ENCODE measurements at regions not wholly inside any gene's neighbourhood (a gene's known extent, or its start where the extent isn't known, plus 50 kb on each side); places are given as distances from the start of the nearest gene placed in this dataset.

- no peak for DNase-seq (ENCODE audit: low spot score)
Observed at GRCh38 chr1:209376774-209377173, 206.7 kb upstream of the CAMK1G start.

GRCh38 chr1:209377995-209378394 lies 205.5 kb upstream of the CAMK1G start:
- DNase-seq (ENCODE audit: low spot score), result no peak

GRCh38 chr1:209379280-209379679 lies 204.2 kb upstream of the CAMK1G start:
- DNase-seq (ENCODE audit: low spot score), result no peak

- DNase-seq (ENCODE audit: low spot score), result no peak
Observed at GRCh38 chr1:209380420-209380819, 203.1 kb upstream of the CAMK1G start.

GRCh38 chr1:209382231-209383100 lies 201.0 kb upstream of the CAMK1G start:
- no peak for DNase-seq (ENCODE audit: low spot score)

GRCh38 chr1:209383422-209383821 lies 200.1 kb upstream of the CAMK1G start:
- DNase-seq (ENCODE audit: low spot score), result no peak

GRCh38 chr1:209383907-209384709 lies 199.4 kb upstream of the CAMK1G start:
- no peak for DNase-seq (ENCODE audit: low spot score)

- no peak for DNase-seq (ENCODE audit: low spot score)
Observed at GRCh38 chr1:209384710-209385550, 198.6 kb upstream of the CAMK1G start.

- DNase-seq (ENCODE audit: low spot score), result no peak
Observed at GRCh38 chr1:209386156-209386555, 197.4 kb upstream of the CAMK1G start.

- DNase-seq (ENCODE audit: low spot score), result no peak
Observed at GRCh38 chr1:209387271-209387968, 196.1 kb upstream of the CAMK1G start.

- DNase-seq (ENCODE audit: low spot score), result no peak
Observed at GRCh38 chr1:209387969-209388329, 195.6 kb upstream of the CAMK1G start.

GRCh38 chr1:209388358-209388757 lies 195.2 kb upstream of the CAMK1G start:
- DNase-seq (ENCODE audit: low spot score), result no peak

GRCh38 chr1:209389258-209389657 lies 194.3 kb upstream of the CAMK1G start:
- DNase-seq (ENCODE audit: low spot score), result no peak

GRCh38 chr1:209389975-209390374 lies 193.5 kb upstream of the CAMK1G start:
- DNase-seq (ENCODE audit: low spot score), result no peak

- no peak for DNase-seq (ENCODE audit: low spot score)
Observed at GRCh38 chr1:209390764-209391163, 192.8 kb upstream of the CAMK1G start.

GRCh38 chr1:209391792-209392191 lies 191.7 kb upstream of the CAMK1G start:
- no peak for DNase-seq (ENCODE audit: low spot score)

GRCh38 chr1:209395169-209395568 lies 188.3 kb upstream of the CAMK1G start:
- DNase-seq (ENCODE audit: low spot score), result no peak

GRCh38 chr1:209397371-209397770 lies 186.1 kb upstream of the CAMK1G start:
- no peak for DNase-seq (ENCODE audit: low spot score)

GRCh38 chr1:209397910-209398309 lies 185.6 kb upstream of the CAMK1G start:
- no peak for DNase-seq (ENCODE audit: low spot score)

- peak; percentile 21 for DNase-seq (ENCODE audit: low spot score)
Observed at GRCh38 chr1:209398313-209398991, 185.1 kb upstream of the CAMK1G start.

GRCh38 chr1:209399800-209400199 lies 183.7 kb upstream of the CAMK1G start:
- no peak for DNase-seq (ENCODE audit: low spot score)
